ENCODE measurements at regions not wholly inside any gene's neighbourhood (a gene's known extent, or its start where the extent isn't known, plus 50 kb on each side); places are given as distances from the start of the nearest gene placed in this dataset.

GRCh38 chr1:47495176-47495713 is 57.4 kb downstream of the FOXD2 start:
- TF ChIP-seq CTCF (conservative IDR thresholded peaks at IDR 0.05): no peak
- TF ChIP-seq EZH2 (IDR thresholded peaks at IDR 0.05; ENCODE audit: low read depth): no peak
